ENCODE measurements at regions not wholly inside any gene's neighbourhood (a gene's known extent, or its start where the extent isn't known, plus 50 kb on each side); places are given as distances from the start of the nearest gene placed in this dataset.

GRCh38 chr16:10296956-10297340, 88.9 kb upstream of the ATF7IP2 start:
- H3K9me3 ChIP-seq (ENCODE audit: control insufficient read depth, low read depth, low read length), result no peaks in the 10 kb centered on the region

GRCh38 chr16:10297341-10298006, 88.4 kb upstream of the ATF7IP2 start:
- no peak overlapping the region for H3K4me3 ChIP-seq (ENCODE audit: control insufficient read depth in 2 of 3, extremely low read depth in 1 of 3, insufficient read depth in 2 of 3, low read depth in 1 of 3, low read length in 3 of 3)
- dilution Hi-C loops (cut with MboI; ENCODE audit: extremely low pct_ligation_motif_present, low sequenced_read_pairs), result no loop called here
- H3K4me2 ChIP-seq (ENCODE audit: control insufficient read depth, extremely low read depth, insufficient read depth, low read depth, low read length), result no peak overlapping the region
- no peak overlapping the region for H2AFZ ChIP-seq (ENCODE audit: control insufficient read depth, low read length)
- H3K27me3 ChIP-seq (ENCODE audit: control insufficient read depth, extremely low read depth, insufficient read depth, low read length), result no peaks in the 10 kb centered on the region
- TF ChIP-seq EZH2 (IDR thresholded peaks at IDR 0.05; ENCODE audit: low read length) (no peak), CTCF (optimal IDR thresholded peaks at IDR 0.05 in 1 of 3, IDR thresholded peaks at IDR 0.05 in 1 of 3, conservative IDR thresholded peaks at IDR 0.05 in 1 of 3; ENCODE audit: extremely low read depth in 1 of 3, insufficient read depth in 2 of 3, low read length in 3 of 3) (no peak)
- H3K79me2 ChIP-seq (ENCODE audit: control insufficient read depth, insufficient read depth, low read length), result no peaks in the 10 kb centered on the region
- FAIRE-seq (no peak), DNase-seq (ENCODE audit: low read depth, low spot score) (no peak)
- H4K20me1 ChIP-seq (ENCODE audit: control insufficient read depth, extremely low read depth, insufficient read depth, low read length), result no peaks in the 10 kb centered on the region
- no peaks in the 10 kb centered on the region for H3K9me3 ChIP-seq (ENCODE audit: control insufficient read depth, low read depth, low read length)
- no peaks in the 10 kb centered on the region for H3K9me1 ChIP-seq (ENCODE audit: control insufficient read depth, extremely low read depth, insufficient read depth, low read length)
- no peak overlapping the region for H3K9ac ChIP-seq (ENCODE audit: control insufficient read depth, extremely low read depth, insufficient read depth, low read length)
- no peaks in the 10 kb centered on the region for H3K36me3 ChIP-seq (ENCODE audit: control insufficient read depth in 2 of 2, extremely low read depth in 1 of 2, insufficient read depth in 2 of 2, low read length in 2 of 2)
- H3K27ac ChIP-seq (ENCODE audit: control insufficient read depth, insufficient read depth, low read length), result no peak overlapping the region
- H3K4me1 ChIP-seq (ENCODE audit: control insufficient read depth, extremely low read depth, insufficient read depth, low read length), result no peaks in the 10 kb centered on the region

More at GRCh38 chr16:10296956-10297340, 88.9 kb upstream of the ATF7IP2 start:
- no peak for FAIRE-seq
- Histone ChIP-seq H3K79me2 (ENCODE audit: control insufficient read depth, insufficient read depth, low read length) (no peaks in the 10 kb centered on the region), H2AFZ (ENCODE audit: control insufficient read depth, low read length) (no peak overlapping the region), H3K27me3 (ENCODE audit: control insufficient read depth, extremely low read depth, insufficient read depth, low read length) (no peaks in the 10 kb centered on the region), H3K4me3 (ENCODE audit: control insufficient read depth in 2 of 3, extremely low read depth in 1 of 3, insufficient read depth in 2 of 3, low read depth in 1 of 3, low read length in 3 of 3) (no peak overlapping the region), H3K4me1 (ENCODE audit: control insufficient read depth, extremely low read depth, insufficient read depth, low read length) (no peaks in the 10 kb centered on the region), H4K20me1 (ENCODE audit: control insufficient read depth, extremely low read depth, insufficient read depth, low read length) (no peaks in the 10 kb centered on the region), H3K27ac (ENCODE audit: control insufficient read depth, insufficient read depth, low read length) (no peak overlapping the region), H3K4me2 (ENCODE audit: control insufficient read depth, extremely low read depth, insufficient read depth, low read depth, low read length) (no peak overlapping the region), H3K9me1 (ENCODE audit: control insufficient read depth, extremely low read depth, insufficient read depth, low read length) (no peaks in the 10 kb centered on the region), H3K9ac (ENCODE audit: control insufficient read depth, extremely low read depth, insufficient read depth, low read length) (no peak overlapping the region), H3K36me3 (ENCODE audit: control insufficient read depth in 2 of 2, extremely low read depth in 1 of 2, insufficient read depth in 2 of 2, low read length in 2 of 2) (no peaks in the 10 kb centered on the region)
- TF ChIP-seq EZH2 (IDR thresholded peaks at IDR 0.05; ENCODE audit: low read length), result no peak
- no peak for TF ChIP-seq CTCF (optimal IDR thresholded peaks at IDR 0.05 in 1 of 3, IDR thresholded peaks at IDR 0.05 in 1 of 3, conservative IDR thresholded peaks at IDR 0.05 in 1 of 3; ENCODE audit: extremely low read depth in 1 of 3, insufficient read depth in 2 of 3, low read length in 3 of 3)
- dilution Hi-C loops (cut with MboI; ENCODE audit: extremely low pct_ligation_motif_present, low sequenced_read_pairs), result no loop called here
- DNase-seq (ENCODE audit: low read depth, low spot score), result no peak

Data from keratinocyte (primary cell).